Trophoblast cell (in vitro differentiated cells and primary cell): ENCODE measurements at regions not wholly inside any gene's neighbourhood (a gene's known extent, or its start where the extent isn't known, plus 50 kb on each side); places are given as distances from the start of the nearest gene placed in this dataset.
"Not testable (repeated sequence)": the region's sequence is repeated elsewhere in the genome, so short reads cannot be mapped to it uniquely, and the experiment has no call there.

ENCODE experiments used
- DNase-seq, 2 donors: peaks; one replicate each; pipeline ENCODE4 v3.0.0-alpha.2; 2016
- H2AFZ ChIP-seq: 2 replicates; pipeline ENCODE4 v1.6.1; 2013; ENCODE audit warnings: low read length, moderate library complexity, mild to moderate bottlenecking; ENCODE audit not compliant: insufficient read depth, poor library complexity
- H2AK5ac ChIP-seq: 2 replicates; pipeline ENCODE4 v1.6.1; 2013; ENCODE audit warnings: mild to moderate bottlenecking, low read length
- H2BK120ac ChIP-seq: 2 replicates; pipeline ENCODE4 v1.6.1; 2013; ENCODE audit warnings: low read length, mild to moderate bottlenecking, moderate library complexity; ENCODE audit not compliant: insufficient read depth, poor library complexity
- H2BK12ac ChIP-seq: 2 replicates; pipeline ENCODE4 v1.6.1; 2013; ENCODE audit warnings: mild to moderate bottlenecking, low read length, moderate library complexity
- H2BK5ac ChIP-seq: 2 replicates; pipeline ENCODE4 v1.6.1; 2013; ENCODE audit warnings: low read length, low read depth, moderate library complexity, mild to moderate bottlenecking; ENCODE audit not compliant: poor library complexity
- H3K14ac ChIP-seq: 2 replicates; pipeline ENCODE4 v1.6.1; 2013; ENCODE audit warnings: mild to moderate bottlenecking, low read length
- H3K18ac ChIP-seq: 2 replicates; pipeline ENCODE4 v1.6.1; 2013; ENCODE audit warnings: mild to moderate bottlenecking, low read length
- H3K23ac ChIP-seq: 2 replicates; pipeline ENCODE4 v1.6.1; 2013; ENCODE audit warnings: low read length
- H3K27ac ChIP-seq: 2 replicates; pipeline ENCODE4 v1.5.1; 2013; ENCODE audit warnings: low read depth, mild to moderate bottlenecking, inconsistent platforms, low read length, moderate library complexity
- H3K27me3 ChIP-seq: 2 replicates; pipeline ENCODE4 v1.6.1; 2013; ENCODE audit warnings: inconsistent platforms, mild to moderate bottlenecking, low read length, moderate library complexity; ENCODE audit not compliant: insufficient read depth
- H3K36me3 ChIP-seq, 2 experiments: 1 replicate in 1 of 2; 2 replicates in 1 of 2; pipeline ENCODE4 v1.6.1; 2013; ENCODE audit warnings: low read length in 2 of 2, mild to moderate bottlenecking in 2 of 2, moderate library complexity in 1 of 2; ENCODE audit not compliant: insufficient read depth in 2 of 2, control insufficient read depth in 1 of 2
- H3K4ac ChIP-seq: 2 replicates; pipeline ENCODE4 v1.6.1; 2013; ENCODE audit warnings: low read depth, mild to moderate bottlenecking, low read length, moderate library complexity
- H3K4me1 ChIP-seq, 2 experiments: 1 replicate in 1 of 2; 2 replicates in 1 of 2; pipeline ENCODE4 v1.6.1; 2013; ENCODE audit warnings: low read length in 2 of 2, mild to moderate bottlenecking in 2 of 2, moderate library complexity in 1 of 2; ENCODE audit not compliant: insufficient read depth in 2 of 2, control insufficient read depth in 1 of 2
- H3K4me2 ChIP-seq: 2 replicates; pipeline ENCODE4 v1.6.1; 2013; ENCODE audit warnings: inconsistent platforms, mild to moderate bottlenecking, low read length, moderate library complexity
- H3K4me3 ChIP-seq: 2 replicates; pipeline ENCODE4 v1.5.1; 2013; ENCODE audit warnings: mild to moderate bottlenecking, low read depth, low read length, inconsistent platforms
- H3K79me1 ChIP-seq: one replicate; pipeline ENCODE4 v1.6.1; 2013; ENCODE audit warnings: low read length
- H3K79me2 ChIP-seq: 2 replicates; pipeline ENCODE4 v1.6.1; 2013; ENCODE audit warnings: low read length, mild to moderate bottlenecking; ENCODE audit not compliant: control insufficient read depth, insufficient read depth, poor library complexity
- H3K9ac ChIP-seq: 2 replicates; pipeline ENCODE4 v1.6.1; 2013; ENCODE audit warnings: mild to moderate bottlenecking, low read length
- H3K9me3 ChIP-seq: 2 replicates; pipeline ENCODE4 v1.6.1; 2013; ENCODE audit warnings: low read depth, mild to moderate bottlenecking, control low read depth, inconsistent platforms, low read length; ENCODE audit not compliant: insufficient read depth
- H4K12ac ChIP-seq: 2 replicates; pipeline ENCODE4 v1.6.1; 2013; ENCODE audit warnings: low read depth, mild to moderate bottlenecking, low read length, moderate library complexity
- H4K8ac ChIP-seq: 2 replicates; pipeline ENCODE4 v1.6.1; 2013; ENCODE audit warnings: low read depth, mild to moderate bottlenecking, low read length, moderate library complexity
- H4K91ac ChIP-seq: one replicate; pipeline ENCODE4 v1.6.1; 2013; ENCODE audit warnings: low read depth, mild to moderate bottlenecking, low read length, moderate library complexity
- WGBS: extraction: QIAGEN DNeasy Blood & Tissue Kit; methylation state at CpG from one replicate; pipeline ENCODE4 v1.1.7; 2013; ENCODE audit warnings: missing lambda C conversion rate; ENCODE audit not compliant: insufficient read length, insufficient coverage; ENCODE audit errors: extremely low coverage; 5-methylcytosine and 5-hydroxymethylcytosine counted together

GRCh38 chr3:4166540-4166939 is 136.6 kb upstream of the SETMAR start:
- Histone ChIP-seq H3K4me3 (no peak overlapping the region), H3K14ac (no peak overlapping the region), H3K4me1 (no peaks in the 10 kb centered on the region), H3K79me1 (no peaks in the 10 kb centered on the region), H4K91ac (no peak overlapping the region), H3K79me2 (no peaks in the 10 kb centered on the region), H3K4ac (no peak overlapping the region), H3K36me3 (no peaks in the 10 kb centered on the region), H2AFZ (no peak overlapping the region), H4K8ac (no peak overlapping the region), H3K27me3 (no peaks in the 10 kb centered on the region), H2BK120ac (no peak overlapping the region), H3K23ac (no peak overlapping the region), H3K4me2 (no peak overlapping the region), H2BK12ac (no peak overlapping the region), H2AK5ac (no peak overlapping the region), H3K18ac (no peak overlapping the region), H2BK5ac (no peak overlapping the region), H3K27ac (no peak overlapping the region), H3K9ac (no peak overlapping the region), H4K12ac (no peak overlapping the region), H3K9me3 (no peaks in the 10 kb centered on the region)
- WGBS = no CpG with 5 or more reads among the region's 5 CpGs
- DNase-seq = no peak

GRCh38 chr3:4167230-4167629 is 135.9 kb upstream of the SETMAR start:
- H2BK120ac ChIP-seq, H3K4me1 ChIP-seq: not testable (repeated sequence)
- no CpG with 5 or more reads among the region's 1 CpG for WGBS

GRCh38 chr3:4174791-4175190 is 128.4 kb upstream of the SETMAR start:
- WGBS = no CpG with 5 or more reads among the region's 6 CpGs
- no peak overlapping the region for H2AFZ ChIP-seq

More at GRCh38 chr3:4167230-4167629, 135.9 kb upstream of the SETMAR start:
- H3K79me2 ChIP-seq, H2BK12ac ChIP-seq, H4K8ac ChIP-seq, H3K36me3 ChIP-seq, H4K91ac ChIP-seq, H2AK5ac ChIP-seq, H3K27me3 ChIP-seq, H2AFZ ChIP-seq, H3K23ac ChIP-seq, H3K4ac ChIP-seq, H3K79me1 ChIP-seq, H3K9me3 ChIP-seq, H4K12ac ChIP-seq, H3K9ac ChIP-seq, H3K18ac ChIP-seq, DNase-seq, H3K4me2 ChIP-seq, H3K27ac ChIP-seq, H2BK5ac ChIP-seq, H3K4me3 ChIP-seq, H3K14ac ChIP-seq: not testable (repeated sequence)

GRCh38 chr3:4191971-4192370 is 111.2 kb upstream of the SETMAR start:
- no peak overlapping the region for H3K9ac ChIP-seq
- no peaks in the 10 kb centered on the region for H3K79me2 ChIP-seq
- no peak overlapping the region for H3K14ac ChIP-seq
- no peak overlapping the region for H3K4me2 ChIP-seq
- no peak overlapping the region for H4K91ac ChIP-seq
- no peak overlapping the region for H3K18ac ChIP-seq
- no peak overlapping the region for H3K23ac ChIP-seq
- H3K9me3 ChIP-seq = no peaks in the 10 kb centered on the region
- no peak overlapping the region for H4K8ac ChIP-seq
- no peaks in the 10 kb centered on the region for H3K79me1 ChIP-seq
- no peaks in the 10 kb centered on the region for H3K36me3 ChIP-seq
- no peak overlapping the region for H3K4ac ChIP-seq
- no peak overlapping the region for H2BK120ac ChIP-seq
- no peak overlapping the region for H2AFZ ChIP-seq
- no peak overlapping the region for H4K12ac ChIP-seq
- H2AK5ac ChIP-seq = no peak overlapping the region
- no peaks in the 10 kb centered on the region for H3K4me1 ChIP-seq
- H3K4me3 ChIP-seq = no peak overlapping the region
- H3K27me3 ChIP-seq = no peaks in the 10 kb centered on the region
- H3K27ac ChIP-seq = no peak overlapping the region
- H2BK5ac ChIP-seq = no peak overlapping the region
- no peak for DNase-seq
- no peak overlapping the region for H2BK12ac ChIP-seq

More at GRCh38 chr3:4174791-4175190, 128.4 kb upstream of the SETMAR start:
- Histone ChIP-seq H3K23ac (no peak overlapping the region), H3K9me3 (peaks cover 3% of the 10 kb centered on the region), H3K18ac (no peak overlapping the region), H4K91ac (no peak overlapping the region), H3K9ac (no peak overlapping the region), H2AK5ac (no peak overlapping the region), H4K12ac (no peak overlapping the region), H3K79me1 (no peaks in the 10 kb centered on the region), H2BK12ac (no peak overlapping the region), H3K4ac (no peak overlapping the region), H2BK120ac (no peak overlapping the region), H3K27me3 (no peaks in the 10 kb centered on the region), H4K8ac (no peak overlapping the region), H3K79me2 (no peaks in the 10 kb centered on the region), H3K4me1 (no peaks in the 10 kb centered on the region), H3K4me3 (no peak overlapping the region), H3K14ac (no peak overlapping the region), H3K36me3 (no peaks in the 10 kb centered on the region), H3K4me2 (no peak overlapping the region), H2BK5ac (no peak overlapping the region), H3K27ac (no peak overlapping the region)
- DNase-seq = no peak

GRCh38 chr3:4195006-4195405 is 108.2 kb upstream of the SETMAR start:
- Histone ChIP-seq H2AFZ (no peak overlapping the region), H3K23ac (no peak overlapping the region), H4K12ac (no peak overlapping the region), H2BK120ac (no peak overlapping the region), H4K8ac (no peak overlapping the region), H2AK5ac (no peak overlapping the region), H2BK12ac (no peak overlapping the region), H2BK5ac (no peak overlapping the region), H3K4me3 (no peak overlapping the region), H3K14ac (no peak overlapping the region), H3K79me1 (no peaks in the 10 kb centered on the region), H3K4me1 (no peaks in the 10 kb centered on the region), H3K9me3 (no peaks in the 10 kb centered on the region), H3K27ac (no peak overlapping the region), H4K91ac (no peak overlapping the region), H3K27me3 (no peaks in the 10 kb centered on the region), H3K4ac (no peak overlapping the region), H3K36me3 (no peaks in the 10 kb centered on the region), H3K9ac (no peak overlapping the region), H3K4me2 (no peak overlapping the region), H3K18ac (no peak overlapping the region), H3K79me2 (no peaks in the 10 kb centered on the region)
- DNase-seq = no peak
